Pancreas (tissue), 10 donors: ENCODE measurements at regions not wholly inside any gene's neighbourhood (a gene's known extent, or its start where the extent isn't known, plus 50 kb on each side); places are given as distances from the start of the nearest gene placed in this dataset.

Experiments
- ATAC-seq, 4 donors: fragments of 200-7000 bp; cut with Tn5 transposase; one replicate each; pipeline versions ENCODE4 v1.8.0 to v1.9.1; 2020; ENCODE audit warnings: mild to moderate bottlenecking in 4 of 4, moderate library complexity in 4 of 4
- DNase-seq, 6 donors: peaks; one replicate each; pipeline ENCODE4 v3.0.0-alpha.2; 2020
- FAIRE-seq: peaks from 2 replicates; lab custom pipeline; 2012; peaks lifted over from hg19 to GRCh38; lab: Jason Lieb, UNC
- H3K27ac ChIP-seq, 4 donors: fragments of 200-600 bp; sonication (generic); 1 replicate in 3 of 4; 2 replicates in 1 of 4; pipeline versions ENCODE4 v1.5.0 to v1.8.0; 2020
- H3K27me3 ChIP-seq, 4 donors: fragments of 200-600 bp; one replicate each; pipeline ENCODE4 v1.8.0; 2021
- H3K36me3 ChIP-seq, 3 donors: fragments of 200-600 bp; sonication (generic) in 1 of 3; one replicate each; pipeline versions ENCODE4 v1.5.0 to v1.8.0; 2020 to 2021
- H3K4me1 ChIP-seq, 3 donors: fragments of 200-600 bp; one replicate each; pipeline ENCODE4 v1.8.0; 2021
- H3K4me3 ChIP-seq, 4 donors: fragments of 200-600 bp; sonication (generic) in 2 of 4; one replicate each; pipeline versions ENCODE4 v1.5.0 to v1.8.0; 2020 to 2021
- H3K9me3 ChIP-seq, 4 donors: fragments of 200-600 bp; one replicate each; pipeline ENCODE4 v1.8.0; 2021
- CTCF ChIP-seq, 4 donors: fragments of 200-600 bp; sonication (generic) in 3 of 4; IDR thresholded peaks; one replicate each; pipeline versions ENCODE4 v1.5.0 to v1.8.0; 2021; ENCODE audit warnings: antibody characterized with exemption in 4 of 4
- WGBS, 2 donors: extraction: QIAGEN DNeasy Blood & Tissue Kit; methylation state at CpG; one replicate each; pipeline ENCODE4 v1.1.7; 2013; 5-methylcytosine and 5-hydroxymethylcytosine counted together
- intact Hi-C, 3 donors: fragments of 100-400 bp; cut with DNase I; formaldehyde crosslinking; loops; one replicate each; pipeline versions ENCODE4 v1.11.1 to v1.14.2; 2022
- donor health status: healthy with polysubstance abuse.
- donor health status: DM: no; HTN: no; CAD: no; lungs with moderate emphysema.
- donor health status: DM: no; HTN: no; CAD: no.
- donor health status: control.
- donor health status: control.
- donor health status: Bipolar disorder and iron deficiency.
- donor health status: DM: yes; HTN: yes; CAD: no.
- donor health status: DM: no; HTN: no; CAD: no.
- donor health status: DM: no; HTN: no; CAD: no.
- donor health status: DM: yes; HTN: yes; CAD: no.

GRCh38 chr9:86768709-86769108 lies 178.6 kb downstream of the GAS1 start:
- TF ChIP-seq CTCF (IDR thresholded peaks at IDR 0.05): no peak
- Histone ChIP-seq H3K27me3 (no peaks in the 10 kb centered on the region), H3K27ac (no peak overlapping the region), H3K4me3 (no peak overlapping the region), H3K36me3 (no peaks in the 10 kb centered on the region), H3K9me3 (no peaks in the 10 kb centered on the region), H3K4me1 (no peaks in the 10 kb centered on the region)
- intact Hi-C loops: no loop called here
- FAIRE-seq (no peak), ATAC-seq (no peak), DNase-seq (no peak)
- WGBS, 2 donors: 83 to 91% methylated on average over 2 of the region's 2 CpGs

GRCh38 chr9:86768020-86768419 lies 179.3 kb downstream of the GAS1 start:
- no peaks in the 10 kb centered on the region for H3K9me3 ChIP-seq
- no peaks in the 10 kb centered on the region for H3K27me3 ChIP-seq
- FAIRE-seq (no peak), ATAC-seq (no peak), DNase-seq (no peak)
- no peak for TF ChIP-seq CTCF (IDR thresholded peaks at IDR 0.05)
- WGBS, 2 donors: 92 to 98% methylated on average over 2 of the region's 2 CpGs
- H3K36me3 ChIP-seq: no peaks in the 10 kb centered on the region
- no peaks in the 10 kb centered on the region for H3K4me1 ChIP-seq
- H3K27ac ChIP-seq: no peak overlapping the region
- H3K4me3 ChIP-seq: no peak overlapping the region
- intact Hi-C loops: no loop called here

- 58 to 59% methylated on average over 4 of the region's 4 CpGs for WGBS, 2 donors
- Histone ChIP-seq H3K27ac (peak overlapping the region in 3 of 4 donors; percentile 30 to 47 (median 44)), H3K4me3 (no peak overlapping the region), H3K36me3 (no peaks in the 10 kb centered on the region), H3K9me3 (no peaks in the 10 kb centered on the region), H3K27me3 (no peaks in the 10 kb centered on the region), H3K4me1 (no peaks in the 10 kb centered on the region)
- no peak for DNase-seq
- intact Hi-C loops: no loop called here
- peak in 2 of 4 donors; percentile 26 to 33 for ATAC-seq
- no peak for TF ChIP-seq CTCF (IDR thresholded peaks at IDR 0.05)
- no peak for FAIRE-seq
Measured at GRCh38 chr9:86767373-86767772, 179.9 kb downstream of the GAS1 start.

- no peak for TF ChIP-seq CTCF (IDR thresholded peaks at IDR 0.05)
- WGBS, 2 donors: 48 to 52% methylated on average over 7 of the region's 7 CpGs
- no peaks in the 10 kb centered on the region for H3K27me3 ChIP-seq
- intact Hi-C loops: no loop called here
- ATAC-seq: peak; percentile 76 to 92 (median 90)
- H3K4me1 ChIP-seq: no peaks in the 10 kb centered on the region
- no peaks in the 10 kb centered on the region for H3K9me3 ChIP-seq
- H3K27ac ChIP-seq: peak overlapping the region in 3 of 4 donors; percentile 30 to 47 (median 44)
- FAIRE-seq: no peak
- peak in 4 of 6 donors; percentile 40 to 67 (median 48) for DNase-seq
- no peak overlapping the region for H3K4me3 ChIP-seq
- no peaks in the 10 kb centered on the region for H3K36me3 ChIP-seq
Measured at GRCh38 chr9:86766912-86767311, 180.4 kb downstream of the GAS1 start.

- TF ChIP-seq CTCF (IDR thresholded peaks at IDR 0.05): no peak
- no peaks in the 10 kb centered on the region for H3K4me1 ChIP-seq
- no peaks in the 10 kb centered on the region for H3K27me3 ChIP-seq
- no peak for FAIRE-seq
- intact Hi-C loops: no loop called here
- 91 to 95% methylated on average over 6 of the region's 6 CpGs for WGBS, 2 donors
- H3K4me3 ChIP-seq: no peak overlapping the region
- H3K36me3 ChIP-seq: no peaks in the 10 kb centered on the region
- no peaks in the 10 kb centered on the region for H3K9me3 ChIP-seq
- no peak for ATAC-seq
- no peak for DNase-seq
- H3K27ac ChIP-seq: peak overlapping the region in 1 of 4 donors; percentile 44
Measured at GRCh38 chr9:86766511-86766910, 180.8 kb downstream of the GAS1 start.
